Iris pigment epithelial cell (primary cell): ENCODE measurements at regions not wholly inside any gene's neighbourhood (a gene's known extent, or its start where the extent isn't known, plus 50 kb on each side); places are given as distances from the start of the nearest gene placed in this dataset.

Source experiments
- DNase-seq: peaks from one replicate; pipeline ENCODE4 v3.0.0-alpha.2; 2011; ENCODE audit warnings: low read depth

GRCh38 chr1:101317590-101317989, 80.8 kb downstream of the S1PR1 start:
- no peak for DNase-seq

GRCh38 chr1:101323535-101323934, 86.7 kb downstream of the S1PR1 start:
- DNase-seq = no peak

GRCh38 chr1:101325144-101325543, 88.3 kb downstream of the S1PR1 start:
- DNase-seq = no peak

GRCh38 chr1:101330427-101331130, 93.8 kb downstream of the S1PR1 start:
- DNase-seq = no peak

- DNase-seq = no peak
These were observed 95.0 kb downstream of the S1PR1 start for GRCh38 chr1:101331794-101332193.

GRCh38 chr1:101332633-101333032, 95.8 kb downstream of the S1PR1 start:
- DNase-seq = no peak

- no peak for DNase-seq
These were observed 96.4 kb downstream of the S1PR1 start for GRCh38 chr1:101333186-101333585.

- no peak for DNase-seq
These were observed 101.1 kb downstream of the S1PR1 start for GRCh38 chr1:101337968-101338367.

- no peak for DNase-seq
These were observed 102.1 kb downstream of the S1PR1 start for GRCh38 chr1:101338714-101339430.

GRCh38 chr1:101344745-101345144, 107.9 kb downstream of the S1PR1 start:
- peak; percentile 20 for DNase-seq

GRCh38 chr1:101346419-101346818, 109.6 kb downstream of the S1PR1 start:
- no peak for DNase-seq

- no peak for DNase-seq
These were observed 119.2 kb downstream of the S1PR1 start for GRCh38 chr1:101356013-101356412.

- DNase-seq = no peak
These were observed 120.0 kb downstream of the S1PR1 start for GRCh38 chr1:101356604-101357443.

- DNase-seq = peak; percentile 80
These were observed 120.7 kb downstream of the S1PR1 start for GRCh38 chr1:101357444-101357986.

- no peak for DNase-seq
These were observed 123.7 kb downstream of the S1PR1 start for GRCh38 chr1:101360506-101360905.

GRCh38 chr1:101363891-101364318, 127.1 kb downstream of the S1PR1 start:
- no peak for DNase-seq

GRCh38 chr1:101364370-101365120, 127.7 kb downstream of the S1PR1 start:
- no peak for DNase-seq

GRCh38 chr1:101365186-101365585, 128.4 kb downstream of the S1PR1 start:
- DNase-seq = peak; percentile 24

- no peak for DNase-seq
These were observed 129.1 kb downstream of the S1PR1 start for GRCh38 chr1:101365878-101366277.

GRCh38 chr1:101366513-101367215, 129.8 kb downstream of the S1PR1 start:
- DNase-seq = peak; percentile 40

- no peak for DNase-seq
These were observed 130.8 kb downstream of the S1PR1 start for GRCh38 chr1:101367630-101368029.
